HepG2 (cell line): ENCODE measurements at regions not wholly inside any gene's neighbourhood (a gene's known extent, or its start where the extent isn't known, plus 50 kb on each side); places are given as distances from the start of the nearest gene placed in this dataset.

ENCODE experiments used
- BCL3 ChIP-seq: sonication (generic); formaldehyde crosslinking; IDR thresholded peaks from 2 replicates; pipeline ENCODE4 v1.5.1; 2020; ENCODE audit warnings: mild to moderate bottlenecking, missing genetic modification reagents, moderate library complexity
- CTCF ChIP-seq: sonication (generic); formaldehyde crosslinking; IDR thresholded peaks from 2 replicates; pipeline ENCODE4 v1.5.0; 2020; ENCODE audit warnings: mild to moderate bottlenecking, missing genetic modification reagents, moderate library complexity
- FOSL2 ChIP-seq: sonication (generic); formaldehyde crosslinking; IDR thresholded peaks from 2 replicates; pipeline ENCODE4 v1.4.0; 2020; ENCODE audit warnings: missing genetic modification reagents
- FOXO4 ChIP-seq: sonication (generic); formaldehyde crosslinking; conservative IDR thresholded peaks from 2 replicates; pipeline ENCODE4 v1.8.1; 2023; ENCODE audit warnings: missing genetic modification reagents
- KDM1A ChIP-seq: IDR thresholded peaks from 2 replicates; pipeline ENCODE4 v1.6.1; 2016; ENCODE audit warnings: missing compliant biosample characterization
- KLF13 ChIP-seq: sonication (generic); formaldehyde crosslinking; IDR thresholded peaks from 2 replicates; pipeline ENCODE4 v1.4.0; 2020; ENCODE audit warnings: mild to moderate bottlenecking, missing genetic modification reagents
- MYPOP ChIP-seq: sonication (generic); formaldehyde crosslinking; IDR thresholded peaks from 2 replicates; pipeline ENCODE4 v1.8.1; 2023; ENCODE audit warnings: mild to moderate bottlenecking, moderate library complexity, missing genetic modification reagents
- SIX1 ChIP-seq: sonication (generic); formaldehyde crosslinking; IDR thresholded peaks from 2 replicates; pipeline ENCODE4 v1.4.0; 2020; ENCODE audit warnings: missing genetic modification reagents, borderline replicate concordance
- ZBTB44 ChIP-seq: sonication (generic); formaldehyde crosslinking; IDR thresholded peaks from 2 replicates; pipeline ENCODE4 v1.4.0; 2020; ENCODE audit warnings: missing genetic modification reagents

- no peak for TF ChIP-seq FOXO4 (CRISPR knock-in tag)
- no peak for TF ChIP-seq ZBTB44 (CRISPR knock-in tag)
- TF ChIP-seq CTCF (CRISPR knock-in tag), result no peak
- TF ChIP-seq FOSL2, result no peak
- TF ChIP-seq KDM1A, result no peak
- no peak for TF ChIP-seq MYPOP (CRISPR knock-in tag)
- TF ChIP-seq SIX1 (CRISPR knock-in tag), result no peak
- no peak for TF ChIP-seq BCL3 (CRISPR knock-in tag)
- TF ChIP-seq KLF13 (CRISPR knock-in tag), result no peak
Observed at GRCh38 chr6:168926306-168926705, 327.3 kb downstream of the THBS2 start.
